ENCODE measurements at regions not wholly inside any gene's neighbourhood (a gene's known extent, or its start where the extent isn't known, plus 50 kb on each side); places are given as distances from the start of the nearest gene placed in this dataset.
"Not testable (repeated sequence)": the region's sequence is repeated elsewhere in the genome, so short reads cannot be mapped to it uniquely, and the experiment has no call there.

GRCh38 chr4:72938516-72938915, 131.0 kb downstream of the COX18 start:
- DNase-seq: no peak

GRCh38 chr4:72935462-72935861, 134.1 kb downstream of the COX18 start:
- DNase-seq: no peak

DNA sequence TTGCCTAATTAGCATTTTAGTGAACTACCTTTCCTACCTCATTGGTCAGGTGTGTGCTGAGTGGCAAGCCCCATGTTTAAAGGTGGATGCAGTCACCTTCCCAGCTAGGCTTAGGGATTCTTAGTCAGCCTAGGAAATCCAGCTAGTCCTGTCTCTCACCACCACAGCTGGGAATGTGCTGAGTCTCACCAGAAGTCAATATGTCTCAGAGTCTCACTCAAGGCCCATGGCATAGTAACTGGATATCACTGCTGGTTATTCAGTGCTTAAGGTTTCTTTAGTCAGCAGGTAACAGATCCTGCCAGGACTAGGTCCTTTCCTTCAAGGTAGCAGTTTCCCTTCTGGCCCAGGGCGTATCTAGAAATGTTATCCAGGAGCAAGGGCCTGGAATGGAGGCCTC, 136.5 kb downstream of the COX18 start:
- DNase-seq: no peak

GRCh38 chr4:72931346-72931745, 138.2 kb downstream of the COX18 start:
- no peak for DNase-seq

- DNase-seq: not testable (repeated sequence)
Measured at GRCh38 chr4:72929596-72930274, 139.8 kb downstream of the COX18 start.

GRCh38 chr4:72924814-72925213, 144.7 kb downstream of the COX18 start:
- DNase-seq: no peak

DNA sequence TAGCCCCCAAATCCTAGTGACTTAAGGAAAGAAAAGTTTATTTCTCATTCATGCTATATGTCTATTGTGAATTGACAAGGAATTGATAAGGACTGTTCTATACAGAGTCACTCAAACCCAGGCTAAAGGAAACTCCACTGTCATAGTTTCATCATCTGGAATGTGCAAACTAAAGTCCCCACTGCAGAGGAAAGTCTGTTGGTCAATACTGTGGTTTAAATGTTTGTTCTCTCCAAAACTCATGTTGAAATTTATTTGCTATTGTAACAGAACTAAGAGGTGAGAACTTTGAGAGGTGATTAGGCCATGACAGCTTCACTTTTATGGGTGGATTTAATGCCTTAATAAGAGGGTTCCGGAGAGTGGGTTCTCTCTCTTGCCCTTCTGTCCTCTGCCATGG, 149.6 kb downstream of the COX18 start:
- no peak for DNase-seq

DNA sequence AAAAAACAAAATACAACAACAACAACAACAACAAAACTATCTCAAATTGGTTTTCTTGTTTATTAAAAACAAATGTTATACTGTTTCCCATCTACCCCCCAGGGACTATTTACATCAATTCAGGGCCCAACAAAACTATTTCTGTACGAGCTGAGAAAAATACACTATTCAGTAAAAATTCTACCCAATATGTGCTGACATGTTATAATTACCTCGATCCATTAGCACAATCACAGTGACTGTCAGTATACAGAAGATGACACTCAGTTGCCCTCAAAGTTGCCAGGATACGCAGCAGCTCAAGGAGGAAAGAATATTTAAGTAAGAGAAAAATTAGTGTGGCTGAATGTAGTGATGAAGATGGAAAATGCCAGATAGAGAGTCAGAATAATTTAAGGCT, 150.1 kb downstream of the COX18 start:
- DNase-seq: no peak

DNA sequence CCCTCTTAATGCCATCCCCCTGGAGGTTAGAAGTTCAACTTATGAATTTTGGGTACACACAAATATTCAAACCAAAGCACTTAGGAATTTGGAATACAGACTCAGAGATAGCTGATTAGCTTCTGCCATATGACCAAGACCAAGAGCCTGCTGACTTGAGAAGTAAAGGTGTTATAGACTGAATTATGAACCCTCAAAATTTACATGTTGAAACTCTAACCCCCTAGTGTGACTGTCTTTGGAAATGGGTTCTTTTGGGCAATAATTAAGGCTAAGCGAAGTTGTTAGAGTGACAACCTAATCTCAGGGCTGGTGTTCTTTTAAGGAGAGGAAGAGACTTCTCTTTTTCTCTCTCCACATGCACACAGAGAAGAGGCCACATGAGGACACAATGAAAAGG, 151.2 kb downstream of the COX18 start:
- DNase-seq: no peak

GRCh38 chr4:72911316-72911715, 158.2 kb downstream of the COX18 start:
- no peak for DNase-seq

DNA sequence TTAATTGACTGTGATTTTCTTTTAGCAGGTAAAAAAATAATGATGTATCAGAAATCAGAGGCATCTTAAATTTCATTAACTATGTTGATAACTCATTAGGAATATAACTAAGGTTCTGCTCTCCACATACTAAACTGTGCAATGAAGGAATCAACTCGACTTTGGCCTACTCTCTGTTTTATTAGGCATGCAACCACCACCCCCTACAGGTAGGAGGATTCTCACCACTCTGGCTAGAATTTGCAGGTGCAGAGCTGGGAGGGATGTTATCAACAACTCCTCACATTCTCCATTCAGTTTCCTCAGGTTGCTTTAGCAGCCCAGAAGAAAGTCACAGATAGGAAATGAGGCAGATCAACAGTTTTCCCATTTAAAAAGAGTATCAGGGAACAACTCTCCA, 160.1 kb downstream of the COX18 start:
- DNase-seq: no peak

DNA sequence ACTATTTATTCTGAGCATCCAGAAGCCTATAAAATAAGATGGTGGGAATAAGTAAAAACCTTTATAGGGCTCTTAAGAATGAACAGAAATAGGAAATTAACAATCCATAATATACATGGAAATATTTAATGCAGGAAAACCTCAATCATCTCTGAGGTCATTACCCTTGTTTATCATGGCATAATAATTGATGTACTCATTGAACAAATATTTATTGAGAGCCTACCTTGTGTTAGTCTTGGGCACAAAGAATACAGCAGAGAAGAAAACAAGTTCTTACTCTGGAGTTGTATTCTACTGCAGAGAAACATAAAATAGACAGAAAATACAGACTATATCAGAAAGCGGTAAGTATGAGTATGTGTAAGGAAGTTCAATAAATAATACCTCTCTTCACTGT, 167.2 kb downstream of the COX18 start:
- no peak for DNase-seq

DNA sequence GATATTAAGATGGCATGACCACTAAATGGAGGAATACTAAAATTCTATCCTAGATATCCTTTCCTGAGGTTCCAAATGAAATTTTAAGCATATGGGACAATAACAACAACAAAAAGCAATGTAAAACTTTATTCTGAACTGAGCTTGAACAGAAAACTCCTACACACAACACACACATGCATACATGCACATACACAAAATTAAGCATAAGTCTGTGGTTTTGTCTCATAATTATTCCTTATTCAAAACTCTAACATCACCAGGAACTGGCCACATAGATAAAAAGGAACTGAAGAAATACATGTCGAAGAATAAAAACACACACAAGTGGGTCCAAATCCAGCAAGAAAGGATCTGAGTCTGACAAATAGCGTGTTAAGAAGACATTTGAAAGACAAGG, 168.0 kb downstream of the COX18 start:
- no peak for DNase-seq

GRCh38 chr4:72900952-72901351, 168.6 kb downstream of the COX18 start:
- DNase-seq: no peak

DNA sequence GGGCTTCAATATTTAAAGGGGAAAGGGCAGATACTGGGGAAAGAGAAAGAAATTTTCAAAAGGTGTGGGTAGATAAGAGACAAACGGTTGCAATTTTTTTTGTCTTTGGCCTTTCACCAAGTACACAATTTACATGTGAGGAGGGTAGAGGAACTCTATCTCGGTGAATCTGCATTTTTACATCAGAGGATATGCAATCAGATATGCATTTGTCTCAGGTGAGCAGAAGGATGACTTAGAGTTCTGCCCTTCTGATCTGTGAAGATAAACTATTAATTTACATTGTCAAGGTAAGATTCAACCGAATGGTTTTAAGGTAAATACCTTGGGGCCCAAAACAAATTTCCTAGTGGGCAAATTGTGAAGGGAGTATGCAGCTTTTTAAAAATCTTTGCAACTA, 169.9 kb downstream of the COX18 start:
- no peak for DNase-seq

DNA sequence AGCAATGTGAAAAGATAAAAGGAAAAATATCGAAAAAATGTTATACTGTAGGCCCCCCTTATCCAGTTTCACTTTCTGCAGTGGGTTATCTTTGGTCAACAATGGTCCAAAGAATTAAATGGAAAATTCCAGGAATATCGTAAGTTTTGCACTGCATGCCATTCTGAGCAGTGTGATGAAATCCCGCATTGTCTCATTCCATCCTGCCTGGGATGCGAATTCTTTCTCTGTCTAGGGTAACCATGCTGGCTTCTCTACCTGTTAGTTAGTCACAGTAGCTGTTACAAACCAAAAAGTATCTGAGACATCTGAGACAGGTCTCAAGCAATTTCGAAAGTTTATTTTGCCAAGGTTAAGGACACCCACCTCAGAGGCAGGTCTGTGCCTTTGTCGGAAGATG, 170.3 kb downstream of the COX18 start:
- no peak for DNase-seq

GRCh38 chr4:72896515-72896914, 173.0 kb downstream of the COX18 start:
- no peak for DNase-seq

GRCh38 chr4:72895408-72895807, 174.1 kb downstream of the COX18 start:
- DNase-seq: no peak

DNA sequence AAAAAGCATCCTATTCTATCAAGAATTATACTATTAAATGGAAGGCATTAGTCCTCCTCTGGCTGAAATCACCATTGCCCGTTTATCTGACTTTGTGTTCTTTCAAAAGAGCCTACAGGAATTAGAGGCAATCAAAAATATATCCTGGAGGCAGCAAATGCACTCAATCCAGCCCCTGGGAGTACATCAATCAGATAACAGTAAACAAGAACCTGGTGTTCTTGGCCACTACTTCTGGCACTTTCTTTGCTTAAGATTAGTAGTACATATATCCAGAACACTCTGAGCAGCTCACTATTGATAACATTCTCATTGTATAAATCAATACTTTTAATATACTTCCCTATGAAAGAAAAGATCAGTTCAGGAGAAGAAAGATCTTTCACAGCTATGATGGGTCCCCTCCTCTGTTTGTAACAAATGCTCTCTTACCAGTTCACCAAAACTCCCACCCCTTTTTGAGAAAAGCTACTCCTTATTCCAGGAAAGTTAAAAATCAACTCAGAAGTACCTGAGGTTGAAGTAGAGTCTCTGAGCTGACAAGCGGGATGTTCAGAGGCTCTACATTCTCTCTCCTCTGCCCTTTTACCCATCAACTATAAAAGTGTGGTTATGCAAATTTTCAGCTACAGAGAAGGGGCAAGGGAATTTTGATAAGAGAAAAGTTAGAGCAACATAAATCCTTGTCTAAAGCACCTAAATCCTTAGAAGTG, 176.0 kb downstream of the COX18 start:
- DNase-seq: no peak

GRCh38 chr4:72888331-72888730, 181.2 kb downstream of the COX18 start:
- DNase-seq: no peak

GRCh38 chr4:72887152-72887551, 182.4 kb downstream of the COX18 start:
- no peak for DNase-seq

DNA sequence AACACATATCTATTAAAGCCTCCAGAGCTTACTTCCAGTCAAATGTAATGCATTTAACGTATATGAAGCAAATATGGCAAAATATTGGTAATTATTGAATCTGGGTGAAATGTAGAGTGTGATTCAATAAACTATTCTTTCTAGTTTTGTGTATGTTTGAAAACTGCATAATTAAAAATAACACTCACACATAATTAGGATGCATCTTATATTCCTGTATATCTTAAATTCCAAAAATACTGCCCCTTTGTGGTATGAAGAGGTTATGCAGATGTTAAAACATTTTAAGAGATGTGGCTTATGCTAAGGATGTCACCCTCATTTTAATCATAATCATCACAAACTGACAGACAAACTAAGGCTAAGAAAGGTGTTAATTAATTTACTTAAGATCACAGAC, 182.9 kb downstream of the COX18 start:
- DNase-seq: no peak

- DNase-seq: not testable (repeated sequence)
Measured at GRCh38 chr4:72884225-72884624, 185.3 kb downstream of the COX18 start.

- no peak for DNase-seq
Measured at GRCh38 chr4:72876946-72877345, 192.6 kb downstream of the COX18 start.

- DNase-seq: no peak
Measured at GRCh38 chr4:72875545-72875944, 194.0 kb downstream of the COX18 start.

Data from SW 1271 (cell line).